ENCODE measurements at regions not wholly inside any gene's neighbourhood (a gene's known extent, or its start where the extent isn't known, plus 50 kb on each side); places are given as distances from the start of the nearest gene placed in this dataset.
A peak's percentile ranks its signal among the peaks of the same experiment; 100 is the strongest.

DNA sequence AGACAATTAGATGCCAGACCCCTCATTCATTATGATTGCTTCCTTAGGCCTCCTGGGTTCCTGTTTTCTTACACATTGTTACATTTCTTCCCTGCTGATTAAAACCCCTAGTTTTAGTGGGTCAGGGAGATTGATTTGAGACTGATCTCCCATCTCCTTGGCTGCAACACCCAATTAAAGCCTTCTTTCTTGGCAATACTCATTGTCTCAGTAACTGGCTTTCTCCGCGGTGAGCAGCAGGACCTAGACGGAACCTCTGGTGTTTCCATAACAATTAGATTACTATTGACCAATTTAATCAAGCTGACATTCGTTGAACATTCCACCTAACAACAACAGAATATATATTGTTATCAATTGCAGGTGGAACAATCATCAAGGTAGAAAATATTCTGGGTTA lies 1676.4 kb upstream of the SLC39A10 start:
- DNase-seq (ENCODE audit: low read depth): no peak

DNA sequence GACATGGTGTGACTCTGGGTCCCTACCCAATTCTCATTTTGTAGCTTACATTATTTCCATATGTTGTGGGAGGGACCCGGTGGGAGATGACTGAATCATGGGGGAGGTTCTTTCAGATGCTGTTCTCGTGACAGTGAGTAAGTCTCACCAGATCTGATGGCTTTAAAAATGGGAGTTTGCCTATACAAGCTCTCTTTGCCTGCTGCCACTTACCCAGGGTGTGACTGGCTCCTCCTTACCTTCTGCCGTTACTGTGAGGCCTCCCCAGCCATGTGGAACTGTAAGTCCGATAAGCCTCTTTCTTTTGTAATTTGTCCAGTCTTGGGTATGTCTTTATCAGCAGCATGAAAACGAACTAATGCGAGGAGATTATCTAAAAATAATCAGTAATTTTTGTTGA lies 1683.2 kb upstream of the SLC39A10 start:
- DNase-seq (ENCODE audit: low read depth): no peak

DNA sequence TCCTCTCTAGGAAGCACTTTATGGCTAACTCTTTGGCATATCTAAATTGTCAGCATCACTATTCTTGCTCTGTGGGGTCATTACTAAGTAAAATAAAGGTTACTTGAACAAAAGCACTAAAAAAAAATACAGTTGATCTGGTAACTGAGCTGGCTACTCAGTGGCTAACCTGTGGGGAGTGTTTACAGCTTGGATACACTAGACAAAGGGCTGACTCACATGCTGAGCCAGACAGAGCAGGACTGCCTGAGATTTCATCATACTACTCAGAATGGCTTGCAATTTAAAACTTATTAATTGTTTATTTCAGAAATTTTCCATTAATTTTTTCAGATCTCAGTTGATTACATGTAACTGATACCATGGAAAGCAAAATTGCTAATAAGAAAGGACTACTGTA lies 1690.4 kb upstream of the SLC39A10 start:
- no peak for DNase-seq (ENCODE audit: low read depth)

DNA sequence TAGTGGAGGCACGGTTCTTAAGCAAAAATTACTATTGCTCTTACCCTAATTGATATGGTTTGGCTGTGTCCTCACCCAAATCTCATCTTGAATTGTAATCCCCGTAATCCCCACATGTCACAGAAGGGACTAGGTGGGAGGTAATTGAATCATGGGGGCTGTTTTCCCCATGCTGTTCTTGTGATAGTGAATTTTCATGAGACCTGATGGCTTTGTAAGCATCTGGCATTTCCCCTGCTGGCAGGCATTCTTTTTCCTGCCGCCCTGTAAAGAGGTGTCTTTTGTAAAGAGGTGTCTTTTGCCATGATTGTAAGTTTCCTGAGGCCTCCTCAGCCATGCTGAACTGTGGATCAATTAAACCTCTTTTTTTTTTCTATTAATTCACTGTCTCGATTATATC lies 1691.8 kb upstream of the SLC39A10 start:
- no peak for DNase-seq (ENCODE audit: low read depth)

DNA sequence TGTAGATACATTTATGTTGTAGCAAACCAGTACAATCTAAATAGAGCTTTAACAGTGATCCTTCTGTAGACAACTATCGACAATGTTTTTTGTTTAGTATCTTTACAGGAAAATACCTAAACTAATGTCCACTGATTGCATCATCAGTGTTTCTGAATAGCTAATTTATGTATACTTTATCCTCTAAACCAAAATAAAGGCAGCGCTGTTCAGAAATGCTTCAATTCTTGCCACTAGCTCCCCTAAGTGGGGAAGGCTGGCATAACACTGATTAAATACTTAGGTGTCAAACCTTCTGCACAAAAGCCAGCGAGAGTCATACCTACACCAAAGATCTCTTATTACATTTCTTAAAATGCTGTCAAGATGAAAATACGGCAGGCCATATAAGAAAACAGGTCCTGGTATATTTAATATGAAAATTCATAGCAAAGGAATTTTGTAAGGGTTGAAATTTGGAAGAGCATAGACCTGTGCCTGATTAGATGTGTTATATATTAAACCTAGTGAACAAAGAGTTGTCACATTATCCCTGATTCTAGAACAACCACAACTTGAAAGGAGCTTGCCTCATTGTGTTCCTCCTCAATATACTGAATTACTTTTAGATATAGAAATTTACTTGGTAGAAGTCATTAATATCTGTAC lies 1693.4 kb upstream of the SLC39A10 start:
- no peak for DNase-seq (ENCODE audit: low read depth)

DNA sequence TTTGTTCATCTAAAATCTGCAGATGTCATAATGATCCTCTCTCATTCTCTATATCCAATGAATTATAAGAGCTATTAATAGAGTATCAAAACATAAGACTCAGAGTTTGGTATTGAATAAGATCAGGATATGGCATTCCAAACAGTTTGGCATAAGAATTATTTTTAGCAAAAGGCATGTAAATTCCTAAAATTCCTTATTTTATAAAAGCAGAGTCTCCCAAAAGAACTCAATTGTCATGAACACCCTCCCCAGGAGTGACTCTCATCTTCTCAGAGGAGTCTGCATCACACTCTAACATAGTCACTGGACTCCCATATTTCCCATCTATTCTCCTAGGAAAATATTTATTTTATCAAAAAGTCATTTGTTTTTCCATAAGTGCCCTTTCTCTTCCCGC lies 1710.2 kb upstream of the SLC39A10 start:
- DNase-seq (ENCODE audit: low read depth): no peak

DNA sequence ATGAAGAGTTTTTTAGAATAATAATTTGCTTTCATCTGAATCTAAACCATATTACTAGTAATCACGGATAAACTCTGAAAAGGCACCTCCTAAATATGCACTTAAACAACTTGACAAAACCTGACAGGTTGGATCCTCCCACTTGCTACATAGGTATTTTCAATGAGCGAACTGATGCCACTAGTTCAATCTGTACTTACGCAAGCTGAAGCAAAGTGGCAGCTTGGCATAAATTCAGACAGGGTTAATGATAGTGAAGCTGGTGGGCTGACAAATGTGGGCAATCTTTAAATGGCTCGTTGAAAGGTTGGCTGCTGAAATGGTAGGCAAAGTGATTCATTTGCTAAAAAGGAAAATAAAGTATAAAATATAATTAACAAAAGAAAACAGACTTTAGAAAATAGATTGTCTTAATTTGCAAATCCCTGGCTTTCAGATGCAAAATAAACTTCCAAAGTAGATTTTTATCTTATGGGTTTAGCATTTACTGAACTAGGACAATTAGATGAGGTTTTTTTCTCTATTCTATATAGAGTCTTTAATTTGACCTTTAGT lies 1713.5 kb upstream of the SLC39A10 start:
- no peak for DNase-seq (ENCODE audit: low read depth)

DNA sequence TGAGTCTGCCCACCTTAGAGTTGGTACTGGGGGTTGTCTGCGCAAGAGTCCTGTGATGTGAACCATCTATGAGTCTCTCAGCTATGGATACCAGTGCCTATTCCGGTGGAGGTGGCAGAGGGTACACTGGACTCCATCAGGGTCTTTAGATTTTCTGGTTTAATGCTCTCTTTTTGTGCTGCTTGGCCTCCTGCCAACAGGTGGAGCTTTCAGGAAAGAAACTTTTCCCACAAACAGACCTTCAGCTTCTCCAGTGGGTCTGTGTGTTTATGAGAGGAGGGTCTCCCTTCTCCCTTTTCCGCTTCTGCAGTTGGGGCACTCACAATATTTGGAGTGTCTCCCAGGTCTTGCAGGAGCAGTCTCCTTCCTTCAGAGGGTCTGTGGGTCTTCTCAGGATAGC lies 1721.9 kb upstream of the SLC39A10 start:
- no peak for DNase-seq (ENCODE audit: low read depth)

DNA sequence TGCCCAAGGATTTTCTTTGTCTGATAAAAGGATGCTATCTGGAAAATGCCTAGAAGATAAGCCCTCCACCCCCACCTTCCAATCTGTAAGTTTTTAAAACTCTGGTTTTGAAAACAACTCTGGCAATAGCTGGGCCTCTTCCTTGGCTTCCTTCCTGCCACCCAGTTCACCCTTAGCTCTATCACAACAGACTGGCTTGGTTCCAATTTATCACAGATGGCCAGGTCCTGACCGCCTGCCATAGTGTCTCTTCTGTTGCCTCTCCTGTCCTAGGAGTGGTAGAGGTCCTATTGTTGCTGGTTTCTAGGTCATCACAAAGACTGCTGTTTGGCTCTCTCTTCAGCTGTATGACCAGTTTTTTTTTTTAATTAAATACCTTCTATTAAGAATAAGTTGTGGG lies 1727.9 kb upstream of the SLC39A10 start:
- DNase-seq (ENCODE audit: low read depth): no peak

DNA sequence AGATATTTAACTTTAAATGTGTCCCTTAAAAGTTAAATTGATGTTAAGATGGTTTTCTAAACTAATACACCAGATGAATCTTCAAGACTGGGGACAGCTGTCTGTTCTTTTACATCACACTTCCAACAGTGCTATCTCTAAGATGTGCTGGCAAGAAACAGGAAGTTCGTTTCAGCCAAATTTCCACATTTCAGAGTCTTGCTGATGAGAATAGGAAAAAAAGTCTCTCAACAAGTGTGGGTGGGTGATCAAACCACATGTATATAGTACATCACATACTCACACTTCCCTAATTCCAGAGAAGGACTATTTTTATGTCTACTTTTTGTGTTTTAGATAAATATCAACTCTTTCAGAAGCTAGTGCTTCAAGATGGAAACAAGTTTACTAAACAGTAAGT lies 1712.8 kb upstream of the TMEFF2 start:
- no peak for DNase-seq (ENCODE audit: low read depth)

DNA sequence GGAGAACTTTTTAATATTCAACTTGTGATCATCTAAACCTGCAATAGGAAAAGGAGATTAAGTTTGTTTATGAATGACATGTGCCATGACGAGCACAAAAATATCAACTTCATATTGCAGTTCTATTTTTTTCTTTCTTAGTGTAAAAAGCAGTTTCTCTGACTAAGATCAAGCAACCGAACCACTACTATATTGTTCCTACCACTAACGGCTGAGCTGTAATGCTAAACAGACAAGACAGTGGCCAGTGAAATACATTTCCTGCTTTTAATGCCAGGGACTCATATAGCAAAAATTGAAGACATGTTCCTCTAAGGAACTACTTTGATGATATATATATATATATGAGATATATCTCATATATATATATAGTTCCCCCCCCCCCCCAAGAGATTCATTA lies 1705.6 kb upstream of the TMEFF2 start:
- DNase-seq (ENCODE audit: low read depth): no peak

DNA sequence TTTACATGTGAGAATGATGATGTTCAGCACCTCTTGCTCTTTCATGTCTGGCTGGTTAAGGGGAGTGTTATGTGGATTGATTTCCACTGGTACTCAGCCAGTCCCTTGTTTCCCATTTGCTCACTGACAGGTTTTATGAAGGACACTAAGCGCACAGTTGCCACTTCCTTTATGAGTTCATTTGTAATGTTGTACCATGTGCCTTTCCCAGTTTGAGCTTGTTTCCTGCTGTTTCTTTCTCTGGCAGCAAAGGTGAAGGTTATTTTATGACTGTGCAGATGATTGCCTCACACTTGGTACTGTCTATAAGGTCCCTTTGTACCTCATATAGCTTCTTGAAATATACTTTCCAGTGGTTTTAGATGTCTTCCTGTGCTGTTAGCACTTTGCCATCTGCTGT lies 1700.5 kb upstream of the TMEFF2 start:
- DNase-seq (ENCODE audit: low read depth): no peak

DNA sequence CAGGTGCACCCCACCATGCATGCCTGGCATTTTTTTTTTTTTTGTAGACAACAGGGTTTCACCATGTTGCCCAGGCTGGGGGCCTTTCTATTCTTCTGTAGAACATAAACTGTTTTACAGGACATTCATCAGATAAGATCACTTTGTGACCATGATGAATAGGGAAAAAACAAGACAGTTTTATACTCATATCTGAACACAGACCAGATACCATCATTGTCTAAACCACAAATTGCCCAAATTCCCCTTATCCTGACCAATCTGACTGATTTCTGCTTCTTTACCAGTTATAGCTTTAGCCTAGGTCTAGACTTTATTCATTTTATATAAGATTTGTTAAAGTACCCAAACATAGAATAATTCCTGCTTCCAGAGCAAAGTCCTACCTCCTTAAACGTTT lies 1699.3 kb upstream of the TMEFF2 start:
- no peak for DNase-seq (ENCODE audit: low read depth)

DNA sequence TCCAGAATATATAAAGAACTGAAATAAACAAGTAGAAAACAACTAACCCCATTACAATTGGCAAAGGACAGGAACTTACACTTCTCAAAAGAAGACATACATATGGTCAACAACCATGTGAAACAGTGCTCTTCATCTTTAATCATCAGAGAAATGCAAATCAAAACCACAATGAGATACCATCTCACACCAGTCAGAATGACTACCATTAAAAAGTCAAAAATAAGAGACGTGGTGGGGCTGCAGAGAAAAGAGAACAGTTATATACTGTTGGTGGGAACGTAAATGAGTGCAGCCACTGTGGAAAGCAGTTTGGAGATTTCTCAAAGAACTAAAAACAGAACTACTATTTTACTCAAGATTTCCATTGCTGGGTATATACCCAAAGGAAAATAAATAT lies 1696.3 kb upstream of the TMEFF2 start:
- no peak for DNase-seq (ENCODE audit: low read depth)

DNA sequence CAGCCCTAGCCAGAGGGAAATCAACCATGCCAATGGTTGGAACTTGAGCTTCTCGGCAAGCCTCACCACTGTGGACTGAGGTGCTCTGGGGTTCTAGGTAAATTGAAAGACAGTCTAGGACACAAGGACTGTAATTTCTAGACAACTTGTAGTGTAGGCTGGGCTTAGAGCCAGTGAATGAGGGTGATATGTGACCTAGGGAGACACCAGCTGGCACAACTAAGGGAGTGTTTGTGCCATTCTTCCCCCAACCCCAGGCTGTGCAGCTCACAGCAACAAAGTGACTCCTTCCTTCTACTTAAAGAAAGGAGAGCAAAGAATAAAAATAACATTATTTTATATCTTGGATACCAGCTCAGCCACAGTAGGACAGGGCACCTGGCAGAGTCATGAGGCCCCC lies 1690.7 kb upstream of the TMEFF2 start:
- DNase-seq (ENCODE audit: low read depth): no peak

DNA sequence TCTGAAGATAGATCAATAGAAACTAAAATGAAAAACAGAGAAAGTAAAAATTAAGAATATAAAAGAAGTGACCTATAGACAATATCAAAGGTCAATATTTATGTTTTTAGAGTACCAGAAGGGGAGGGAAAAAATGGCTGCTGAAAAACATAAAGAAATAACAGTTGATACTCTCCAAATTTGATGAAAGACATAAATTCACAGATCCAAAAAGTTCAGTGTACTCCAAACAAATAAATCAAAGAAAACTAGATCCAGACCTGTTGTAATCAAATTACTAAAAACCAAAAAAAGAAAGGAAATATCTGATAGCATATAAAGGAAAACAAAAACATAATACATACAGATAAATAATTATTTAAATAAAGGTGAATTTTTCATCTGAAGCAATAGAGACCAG lies 1689.1 kb upstream of the TMEFF2 start:
- DNase-seq (ENCODE audit: low read depth): no peak

DNA sequence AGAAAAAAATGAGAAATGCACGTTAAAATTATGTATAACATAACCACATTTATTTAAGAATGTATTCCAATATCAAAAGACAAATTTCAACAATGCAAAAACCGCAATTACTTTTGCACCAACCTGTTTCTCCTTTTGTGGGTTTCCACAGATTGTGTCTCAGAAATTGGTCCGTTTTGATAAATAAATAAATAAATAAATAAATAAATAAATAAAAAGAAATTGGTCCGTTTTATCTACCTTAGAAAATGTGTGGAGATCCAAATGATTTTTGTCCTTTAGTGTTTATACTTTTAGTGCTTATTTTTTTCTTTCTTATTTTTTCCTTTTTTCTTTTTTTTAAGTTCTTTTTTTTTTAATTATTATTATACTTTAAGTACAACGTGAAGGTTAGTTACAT lies 1682.2 kb upstream of the TMEFF2 start:
- DNase-seq (ENCODE audit: low read depth): no peak

DNA sequence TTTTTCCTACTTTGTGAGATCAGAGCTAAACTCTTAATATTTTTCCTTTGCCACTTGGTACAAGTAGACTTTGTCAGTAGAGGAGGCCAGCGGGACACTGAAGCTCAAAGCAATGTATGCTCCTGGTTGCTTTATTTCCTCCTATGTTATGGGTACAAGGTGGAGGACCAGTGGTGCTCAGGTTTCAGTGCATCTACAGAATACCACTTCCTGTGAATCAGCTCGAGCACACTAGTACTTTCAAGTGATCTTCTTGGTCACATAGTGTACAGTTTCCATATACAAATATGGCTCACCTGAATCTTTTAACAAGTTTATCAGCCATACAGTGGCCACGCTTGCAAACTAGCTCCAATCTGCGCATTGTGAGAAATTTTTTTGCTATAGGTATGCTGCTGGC lies 1674.8 kb upstream of the TMEFF2 start:
- DNase-seq (ENCODE audit: low read depth): no peak

DNA sequence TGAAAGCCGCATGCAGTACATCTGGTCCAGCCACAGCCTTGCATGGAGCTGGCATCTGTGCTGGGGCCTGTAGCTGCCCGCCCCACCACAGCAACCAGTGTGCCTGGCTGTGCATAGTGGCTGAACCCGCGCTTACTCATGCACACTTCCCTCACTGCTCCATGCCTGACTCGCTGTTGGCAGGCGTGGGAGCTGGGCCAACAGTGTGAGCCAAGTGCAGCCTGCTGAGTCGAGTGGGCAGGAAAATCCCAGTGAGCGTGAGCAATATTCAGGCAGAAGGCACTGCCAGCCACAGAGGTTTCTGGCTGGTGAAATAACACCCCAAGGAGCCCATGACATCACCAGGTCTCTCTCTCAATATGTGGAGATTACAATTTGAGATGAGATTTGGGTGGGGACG lies 1674.1 kb upstream of the TMEFF2 start:
- DNase-seq (ENCODE audit: low read depth): no peak

DNA sequence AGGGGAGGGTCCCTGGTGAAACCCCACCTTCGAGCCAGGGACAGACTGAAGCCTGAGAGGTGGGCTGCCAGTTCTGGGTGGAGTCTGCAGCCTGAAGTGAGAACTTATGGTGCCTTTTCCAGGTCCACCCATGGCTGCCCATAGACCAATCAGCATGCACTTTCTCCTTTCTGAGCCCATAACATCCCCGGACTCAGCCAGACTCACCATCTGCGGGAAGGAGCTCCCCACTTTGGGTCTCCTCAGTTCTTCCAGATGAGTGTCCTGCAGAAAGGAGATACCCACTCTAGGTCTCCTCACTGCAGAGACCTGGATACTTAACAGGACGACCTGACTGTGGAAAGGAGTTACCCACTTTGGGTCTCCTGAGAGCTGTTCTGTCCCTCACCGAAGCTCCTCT lies 1673.4 kb upstream of the TMEFF2 start:
- DNase-seq (ENCODE audit: low read depth): no peak

DNA sequence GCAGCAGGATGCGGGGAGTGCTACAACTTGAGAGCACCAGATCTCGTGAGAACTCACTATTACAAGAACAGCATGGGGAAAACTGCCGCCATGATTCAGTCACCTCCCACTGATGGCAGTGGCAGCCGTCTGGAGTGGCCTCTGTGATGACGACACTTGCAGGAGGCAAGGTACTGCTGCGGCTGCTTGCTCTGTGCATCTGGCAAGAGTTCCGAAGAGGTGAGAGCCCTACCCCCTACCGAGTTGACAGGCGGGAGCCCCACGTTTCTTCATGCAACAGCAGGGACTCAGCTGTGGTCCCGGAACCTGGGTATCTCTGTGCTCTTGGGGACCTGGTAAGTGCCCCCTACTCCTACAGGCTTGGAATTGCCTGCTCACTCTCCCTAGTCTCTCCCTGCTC lies 1672.7 kb upstream of the TMEFF2 start:
- DNase-seq (ENCODE audit: low read depth): no peak

DNA sequence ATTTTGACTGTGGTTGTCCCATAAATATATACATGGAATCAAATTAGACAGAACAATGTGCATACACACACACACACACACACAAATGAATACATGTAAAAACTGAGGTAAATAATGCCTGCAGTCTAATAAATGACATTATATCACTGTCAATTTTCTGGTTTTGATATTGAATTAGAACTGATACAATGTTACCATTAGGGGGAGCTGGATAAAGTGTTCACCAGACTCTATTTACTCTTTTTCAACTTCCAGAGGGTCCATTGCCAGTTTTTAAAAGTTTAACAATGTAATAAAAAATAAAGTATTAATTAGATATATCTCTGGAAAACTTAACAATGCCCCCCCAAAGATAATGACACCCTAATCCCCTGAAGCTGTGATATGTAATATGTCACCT lies 1666.8 kb upstream of the TMEFF2 start:
- no peak for DNase-seq (ENCODE audit: low read depth)

DNA sequence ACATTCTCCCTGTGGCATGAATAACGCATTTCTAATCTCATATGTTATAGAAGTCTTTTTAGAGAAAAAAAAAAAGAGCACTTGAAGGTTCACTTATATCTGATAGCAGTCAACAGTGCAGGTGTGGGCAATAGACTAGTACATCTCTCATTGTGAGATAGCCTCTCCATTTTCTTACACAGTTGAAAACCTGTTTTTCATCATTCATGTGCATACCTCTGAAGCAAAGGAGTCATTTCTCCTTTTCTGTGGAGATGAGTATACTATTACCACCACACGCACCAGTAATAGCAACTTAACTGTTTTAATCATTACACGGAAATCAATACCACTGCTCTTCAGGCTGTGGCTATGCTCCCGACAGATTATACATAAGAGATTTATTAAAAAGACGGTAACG lies 1653.3 kb upstream of the TMEFF2 start:
- no peak for DNase-seq (ENCODE audit: low read depth)

DNA sequence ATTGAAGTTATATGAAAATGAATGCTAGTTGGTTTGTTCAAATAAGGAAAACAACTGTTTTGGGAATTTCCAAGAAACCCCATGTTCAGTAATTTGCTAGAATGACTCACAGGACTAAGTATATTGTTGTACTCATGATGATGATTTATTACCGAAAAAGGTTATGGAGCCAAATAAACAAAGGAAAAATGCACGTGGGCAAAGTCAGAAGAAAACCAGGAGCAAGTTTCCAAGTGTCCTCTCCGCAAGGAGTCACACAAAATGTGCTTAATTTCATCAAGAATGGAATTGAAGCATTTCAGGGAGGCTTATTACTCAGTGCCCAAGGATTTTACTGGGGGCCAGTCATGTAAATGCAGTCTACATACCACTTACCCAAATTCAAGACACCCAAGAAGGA lies 1652.4 kb upstream of the TMEFF2 start:
- DNase-seq (ENCODE audit: low read depth): peak; percentile 25

DNA sequence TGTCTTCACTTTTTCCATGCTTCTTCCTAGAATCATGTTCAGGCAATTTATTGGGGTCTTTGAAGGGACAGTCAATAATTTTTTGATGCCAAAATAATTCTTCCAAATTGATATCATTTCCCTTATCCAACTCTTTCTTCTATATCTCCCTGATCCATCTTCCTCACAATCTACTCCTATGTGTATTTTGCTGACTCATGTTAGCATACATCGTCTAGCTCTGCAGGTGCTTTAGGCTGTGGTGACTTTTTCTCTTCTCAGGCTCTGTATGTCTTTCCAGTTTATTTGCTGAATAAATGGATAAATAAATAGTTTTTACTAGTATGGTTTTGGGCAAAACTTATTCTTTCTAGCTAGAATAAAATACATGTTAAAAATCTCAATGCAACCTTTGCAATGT lies 1650.9 kb upstream of the TMEFF2 start:
- DNase-seq (ENCODE audit: low read depth): no peak
